ENCODE measurements at regions not wholly inside any gene's neighbourhood (a gene's known extent, or its start where the extent isn't known, plus 50 kb on each side); places are given as distances from the start of the nearest gene placed in this dataset.

- DNase-seq (ENCODE audit: low spot score) = no peak
Measured at GRCh38 chr3:107959550-107960154, 131.2 kb downstream of the CD47 start.

GRCh38 chr3:107958146-107958545, 132.7 kb downstream of the CD47 start:
- no peak for TF ChIP-seq CTCF (IDR thresholded peaks at IDR 0.05; ENCODE audit: extremely low read depth, missing control alignments)
- no peak for DNase-seq (ENCODE audit: low spot score)

More at GRCh38 chr3:107959550-107960154, 131.2 kb downstream of the CD47 start:
- TF ChIP-seq CTCF (IDR thresholded peaks at IDR 0.05; ENCODE audit: extremely low read depth, missing control alignments) = no peak

GRCh38 chr3:107956991-107957900, 133.6 kb downstream of the CD47 start:
- no peak for TF ChIP-seq CTCF (IDR thresholded peaks at IDR 0.05; ENCODE audit: extremely low read depth, missing control alignments)
- no peak for DNase-seq (ENCODE audit: low spot score)

- DNase-seq (ENCODE audit: low spot score) = no peak
- no peak for TF ChIP-seq CTCF (IDR thresholded peaks at IDR 0.05; ENCODE audit: extremely low read depth, missing control alignments)
Measured at GRCh38 chr3:107954845-107955244, 136.0 kb downstream of the CD47 start.

GRCh38 chr3:107953722-107954121, 137.1 kb downstream of the CD47 start:
- no peak for TF ChIP-seq CTCF (IDR thresholded peaks at IDR 0.05; ENCODE audit: extremely low read depth, missing control alignments)
- no peak for DNase-seq (ENCODE audit: low spot score)

GRCh38 chr3:107951126-107951525, 139.7 kb downstream of the CD47 start:
- TF ChIP-seq CTCF (IDR thresholded peaks at IDR 0.05; ENCODE audit: extremely low read depth, missing control alignments) = no peak
- DNase-seq (ENCODE audit: low spot score) = no peak

GRCh38 chr3:107950417-107950816, 140.4 kb downstream of the CD47 start:
- TF ChIP-seq CTCF (IDR thresholded peaks at IDR 0.05; ENCODE audit: extremely low read depth, missing control alignments) = no peak
- DNase-seq (ENCODE audit: low spot score) = no peak
